ENCODE measurements at regions not wholly inside any gene's neighbourhood (a gene's known extent, or its start where the extent isn't known, plus 50 kb on each side); places are given as distances from the start of the nearest gene placed in this dataset.
"Not testable (repeated sequence)": the region's sequence is repeated elsewhere in the genome, so short reads cannot be mapped to it uniquely, and the experiment has no call there.

DNA sequence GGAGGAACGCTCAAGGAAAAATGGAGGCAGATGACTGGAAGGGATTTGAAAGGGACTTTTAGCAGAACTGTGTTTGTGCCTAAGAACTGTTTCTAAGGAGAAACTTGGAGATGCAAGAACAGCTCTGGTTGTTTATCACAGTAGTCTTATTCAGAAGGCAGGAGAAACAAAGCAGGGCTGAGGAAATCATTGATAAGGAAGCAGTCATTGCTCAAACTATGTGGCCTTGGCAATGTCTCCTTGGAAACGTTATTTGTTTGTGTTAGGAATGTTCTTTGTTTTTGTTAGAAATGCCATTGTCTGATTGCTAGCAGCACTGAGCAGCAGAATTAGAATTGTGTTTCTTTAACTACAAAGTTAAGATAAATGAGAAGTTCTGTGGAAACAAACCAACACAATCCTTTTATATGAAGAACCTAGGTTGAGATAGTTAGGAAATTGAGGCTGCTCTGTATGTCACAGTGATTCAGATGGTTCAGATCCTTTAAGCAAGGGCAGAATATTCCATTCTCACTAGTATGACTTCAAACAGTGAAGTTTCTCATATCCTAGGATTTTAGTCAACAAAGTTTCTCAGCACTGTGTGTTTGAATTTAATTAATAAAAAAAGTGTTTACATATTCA, 1191.3 kb upstream of the IGFBP7 start:
- H3K27me3 ChIP-seq (ENCODE audit: control insufficient read depth, low read length) = no peaks in the 10 kb centered on the region
- TF ChIP-seq, protein P1, sequence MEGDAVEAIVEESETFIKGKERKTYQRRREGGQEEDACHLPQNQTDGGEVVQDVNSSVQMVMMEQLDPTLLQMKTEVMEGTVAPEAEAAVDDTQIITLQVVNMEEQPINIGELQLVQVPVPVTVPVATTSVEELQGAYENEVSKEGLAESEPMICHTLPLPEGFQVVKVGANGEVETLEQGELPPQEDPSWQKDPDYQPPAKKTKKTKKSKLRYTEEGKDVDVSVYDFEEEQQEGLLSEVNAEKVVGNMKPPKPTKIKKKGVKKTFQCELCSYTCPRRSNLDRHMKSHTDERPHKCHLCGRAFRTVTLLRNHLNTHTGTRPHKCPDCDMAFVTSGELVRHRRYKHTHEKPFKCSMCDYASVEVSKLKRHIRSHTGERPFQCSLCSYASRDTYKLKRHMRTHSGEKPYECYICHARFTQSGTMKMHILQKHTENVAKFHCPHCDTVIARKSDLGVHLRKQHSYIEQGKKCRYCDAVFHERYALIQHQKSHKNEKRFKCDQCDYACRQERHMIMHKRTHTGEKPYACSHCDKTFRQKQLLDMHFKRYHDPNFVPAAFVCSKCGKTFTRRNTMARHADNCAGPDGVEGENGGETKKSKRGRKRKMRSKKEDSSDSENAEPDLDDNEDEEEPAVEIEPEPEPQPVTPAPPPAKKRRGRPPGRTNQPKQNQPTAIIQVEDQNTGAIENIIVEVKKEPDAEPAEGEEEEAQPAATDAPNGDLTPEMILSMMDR (IDR thresholded peaks at IDR 0.05; ENCODE audit: low read depth, low read length, poor library complexity, severe bottlenecking) = no peak
- no peak for TF ChIP-seq EZH2phosphoT487 (IDR thresholded peaks at IDR 0.05; ENCODE audit: borderline replicate concordance, low read length)
- H3K9me2 ChIP-seq (replicated peaks; ENCODE audit: control insufficient read depth, low read length) = no peaks in the 10 kb centered on the region
- no peak overlapping the region for H3K4me2 ChIP-seq (ENCODE audit: low read length)
- H3K4me1 ChIP-seq (ENCODE audit: control insufficient read depth, low read length) = no peaks in the 10 kb centered on the region
- no peaks in the 10 kb centered on the region for H4K20me1 ChIP-seq (ENCODE audit: control insufficient read depth, insufficient read depth, low read depth, low read length)
- no peak overlapping the region for H3K4me3 ChIP-seq (ENCODE audit: low read length)
- no peaks in the 10 kb centered on the region for H3F3A ChIP-seq (ENCODE audit: control insufficient read depth, insufficient read depth)
- no peaks in the 10 kb centered on the region for H3K79me2 ChIP-seq (ENCODE audit: control insufficient read depth, low read length)
- no peaks in the 10 kb centered on the region for H3K9me3 ChIP-seq (ENCODE audit: control insufficient read depth, insufficient read depth, low read length)
- H3K27ac ChIP-seq (ENCODE audit: low read depth, low read length) = no peak overlapping the region
- H3K36me3 ChIP-seq (ENCODE audit: control insufficient read depth, low read length) = no peaks in the 10 kb centered on the region

DNA sequence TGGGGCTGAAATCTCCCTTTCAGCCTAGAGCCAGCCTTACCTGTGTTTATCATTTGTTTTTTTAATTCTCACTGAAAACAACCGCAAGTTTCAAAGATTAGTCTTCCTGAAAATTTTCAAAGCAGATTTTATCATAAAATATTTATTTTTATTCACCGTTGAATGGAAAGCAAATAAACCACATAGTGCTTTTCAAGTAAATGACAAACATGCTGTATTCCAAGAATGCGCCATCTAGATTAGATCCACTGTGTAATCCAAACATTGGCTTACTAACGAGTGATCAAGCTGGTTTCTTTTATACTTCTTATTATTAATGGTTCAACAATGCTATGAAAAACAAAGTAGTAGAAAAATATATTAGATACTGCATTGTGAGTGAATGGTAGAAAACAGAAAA, 1176.2 kb upstream of the IGFBP7 start:
- H3K4me3 ChIP-seq (ENCODE audit: low read length) = no peak overlapping the region
- no peaks in the 10 kb centered on the region for H4K20me1 ChIP-seq (ENCODE audit: control insufficient read depth, insufficient read depth, low read depth, low read length)
- H3K79me2 ChIP-seq (ENCODE audit: control insufficient read depth, low read length) = no peaks in the 10 kb centered on the region
- no peak overlapping the region for H3K4me2 ChIP-seq (ENCODE audit: low read length)
- H3K27ac ChIP-seq (ENCODE audit: low read depth, low read length) = no peak overlapping the region
- H3K27me3 ChIP-seq (ENCODE audit: control insufficient read depth, low read length) = no peaks in the 10 kb centered on the region
- no peaks in the 10 kb centered on the region for H3K4me1 ChIP-seq (ENCODE audit: control insufficient read depth, low read length)
- no peaks in the 10 kb centered on the region for H3K9me2 ChIP-seq (replicated peaks; ENCODE audit: control insufficient read depth, low read length)
- no peaks in the 10 kb centered on the region for H3K9me3 ChIP-seq (ENCODE audit: control insufficient read depth, insufficient read depth, low read length)
- TF ChIP-seq, protein P1 (IDR thresholded peaks at IDR 0.05; ENCODE audit: low read depth, low read length, poor library complexity, severe bottlenecking) = no peak
- TF ChIP-seq EZH2phosphoT487 (IDR thresholded peaks at IDR 0.05; ENCODE audit: borderline replicate concordance, low read length) = no peak
- no peaks in the 10 kb centered on the region for H3F3A ChIP-seq (ENCODE audit: control insufficient read depth, insufficient read depth)
- H3K36me3 ChIP-seq (ENCODE audit: control insufficient read depth, low read length) = no peaks in the 10 kb centered on the region

DNA sequence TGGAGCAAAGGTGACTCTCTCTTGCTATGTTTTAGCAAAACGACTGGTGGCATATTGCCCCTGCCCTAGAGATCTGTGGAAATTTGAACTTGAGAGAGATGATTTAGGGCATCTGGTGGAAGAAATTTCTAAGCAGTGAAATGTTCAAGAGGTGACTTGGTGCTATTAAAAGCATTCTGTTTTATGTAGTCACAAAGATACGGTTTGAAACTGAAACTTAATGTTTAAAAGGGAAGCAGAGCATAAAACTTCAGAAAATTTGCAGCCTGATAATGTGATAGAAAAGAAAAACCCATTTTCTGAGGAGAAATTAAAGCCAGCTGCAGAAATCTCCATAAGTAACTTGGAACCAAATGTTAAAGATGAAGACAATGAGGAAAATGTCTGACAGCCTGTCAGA, 1170.7 kb upstream of the IGFBP7 start:
- H3F3A ChIP-seq (ENCODE audit: control insufficient read depth, insufficient read depth); H3K79me2 ChIP-seq (ENCODE audit: control insufficient read depth, low read length); H3K4me3 ChIP-seq (ENCODE audit: low read length); H3K9me3 ChIP-seq (ENCODE audit: control insufficient read depth, insufficient read depth, low read length); H3K4me2 ChIP-seq (ENCODE audit: low read length); H3K27me3 ChIP-seq (ENCODE audit: control insufficient read depth, low read length); H3K9me2 ChIP-seq (replicated peaks; ENCODE audit: control insufficient read depth, low read length); H3K27ac ChIP-seq (ENCODE audit: low read depth, low read length); H3K4me1 ChIP-seq (ENCODE audit: control insufficient read depth, low read length); H3K36me3 ChIP-seq (ENCODE audit: control insufficient read depth, low read length); H4K20me1 ChIP-seq (ENCODE audit: control insufficient read depth, insufficient read depth, low read depth, low read length): not testable (repeated sequence)

DNA sequence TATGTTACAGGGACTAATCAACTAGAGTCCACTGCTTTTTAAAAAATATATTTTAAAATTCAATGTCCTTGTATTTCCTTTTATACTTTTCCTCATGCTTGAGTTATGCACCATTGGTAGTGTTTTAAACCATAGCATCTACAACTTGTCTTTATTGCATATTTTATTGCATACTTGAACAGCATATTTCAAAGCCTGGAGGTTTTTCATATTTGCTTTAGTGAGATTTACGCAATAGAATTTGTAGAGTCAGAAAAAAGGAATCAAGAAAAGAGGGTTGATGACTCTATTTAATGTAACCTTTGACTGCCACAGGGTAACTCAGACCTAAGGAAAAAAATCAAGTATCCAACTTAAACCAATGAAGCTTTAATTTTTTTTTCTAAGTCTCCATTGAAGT, 1165.7 kb upstream of the IGFBP7 start:
- Histone ChIP-seq H3K27me3 (ENCODE audit: control insufficient read depth, low read length) (no peaks in the 10 kb centered on the region), H4K20me1 (ENCODE audit: control insufficient read depth, insufficient read depth, low read depth, low read length) (no peaks in the 10 kb centered on the region), H3K36me3 (ENCODE audit: control insufficient read depth, low read length) (no peaks in the 10 kb centered on the region), H3K9me2 (replicated peaks; ENCODE audit: control insufficient read depth, low read length) (no peaks in the 10 kb centered on the region), H3K4me3 (ENCODE audit: low read length) (no peak overlapping the region), H3K4me1 (ENCODE audit: control insufficient read depth, low read length) (no peaks in the 10 kb centered on the region), H3K79me2 (ENCODE audit: control insufficient read depth, low read length) (no peaks in the 10 kb centered on the region), H3K27ac (ENCODE audit: low read depth, low read length) (no peak overlapping the region), H3K4me2 (ENCODE audit: low read length) (no peak overlapping the region), H3K9me3 (ENCODE audit: control insufficient read depth, insufficient read depth, low read length) (no peaks in the 10 kb centered on the region), H3F3A (ENCODE audit: control insufficient read depth, insufficient read depth) (no peaks in the 10 kb centered on the region)
- no peak for TF ChIP-seq EZH2phosphoT487 (IDR thresholded peaks at IDR 0.05; ENCODE audit: borderline replicate concordance, low read length)
- TF ChIP-seq, protein P1 (IDR thresholded peaks at IDR 0.05; ENCODE audit: low read depth, low read length, poor library complexity, severe bottlenecking) = no peak

Data from DOHH2 (cell line).